Uterus (tissue), 3 donors: ENCODE measurements at regions not wholly inside any gene's neighbourhood (a gene's known extent, or its start where the extent isn't known, plus 50 kb on each side); places are given as distances from the start of the nearest gene placed in this dataset.

Experiments used
- DNase-seq, 2 donors: peaks; one replicate each; pipeline ENCODE4 v3.0.0-alpha.2; 2019 to 2020
- H3K27ac ChIP-seq, 2 donors: fragments of 200-600 bp; sonication (generic); 1 replicate in 1 of 2; 2 replicates in 1 of 2; pipeline ENCODE4 v1.5.1; 2016 to 2018
- H3K27me3 ChIP-seq, 2 donors: fragments of 200-600 bp; sonication (generic); one replicate each; pipeline ENCODE4 v1.5.1; 2018 to 2019; ENCODE audit warnings: control low read depth in 1 of 2
- H3K36me3 ChIP-seq, 2 donors: fragments of 200-600 bp; sonication (generic); one replicate each; pipeline ENCODE4 v1.5.1; 2019; ENCODE audit warnings: control low read depth in 1 of 2
- H3K4me1 ChIP-seq, 2 donors: fragments of 200-600 bp; sonication (generic); one replicate each; pipeline ENCODE4 v1.5.1; 2018 to 2019; ENCODE audit warnings: control low read depth in 1 of 2
- H3K4me3 ChIP-seq, 2 donors: fragments of 200-600 bp; sonication (generic); 1 replicate in 1 of 2; 2 replicates in 1 of 2; pipeline ENCODE4 v1.5.1; 2018 to 2019; ENCODE audit warnings: mild to moderate bottlenecking in 1 of 2
- H3K9me3 ChIP-seq, 2 donors: fragments of 200-600 bp; sonication (generic); one replicate each; pipeline ENCODE4 v1.5.1; 2019; ENCODE audit warnings: control low read depth in 1 of 2
- CTCF ChIP-seq, 4 experiments: fragments of 200-600 bp in 2 of 4; fragments of 450-650 bp in 2 of 4; sonication (generic) in 2 of 4; IDR thresholded peaks; one replicate each; pipeline ENCODE4 v1.5.1; 2016 to 2019; ENCODE audit warnings: antibody characterized with exemption in 4 of 4, mild to moderate bottlenecking in 2 of 4, moderate library complexity in 1 of 4
- POLR2A ChIP-seq, 2 donors: fragments of 450-650 bp; IDR thresholded peaks; one replicate each; pipeline ENCODE4 v1.6.1; 2016; ENCODE audit warnings: antibody characterized with exemption in 2 of 2, mild to moderate bottlenecking in 1 of 2, moderate library complexity in 1 of 2
- intact Hi-C: fragments of 100-400 bp; cut with DNase I; formaldehyde crosslinking; loops from one replicate; pipeline ENCODE4 v1.15.1; 2023; ENCODE audit warnings: low total_unique reads
- donor health status: DM: yes; HTN: yes; CAD: no.

GRCh38 chr12:61797266-61797665 lies 462.9 kb upstream of the USP15 start:
- Histone ChIP-seq H3K4me3 (no peak overlapping the region), H3K9me3 (peaks cover 0 to 2% of the 10 kb centered on the region in 2 donors), H3K4me1 (no peaks in the 10 kb centered on the region), H3K27ac (no peak overlapping the region), H3K36me3 (no peaks in the 10 kb centered on the region), H3K27me3 (no peaks in the 10 kb centered on the region)
- intact Hi-C loops = no loop called here
- DNase-seq = no peak
- TF ChIP-seq POLR2A (IDR thresholded peaks at IDR 0.05) (no peak), CTCF (IDR thresholded peaks at IDR 0.05) (no peak)

- intact Hi-C loops = no loop called here
- no peak for DNase-seq
- TF ChIP-seq POLR2A (IDR thresholded peaks at IDR 0.05) (no peak), CTCF (IDR thresholded peaks at IDR 0.05) (no peak)
- no peaks in the 10 kb centered on the region for H3K4me1 ChIP-seq
- no peak overlapping the region for H3K4me3 ChIP-seq
- no peak overlapping the region for H3K27ac ChIP-seq
- no peaks in the 10 kb centered on the region for H3K36me3 ChIP-seq
- H3K9me3 ChIP-seq = peaks cover 0 to 2% of the 10 kb centered on the region in 2 donors
- H3K27me3 ChIP-seq = no peaks in the 10 kb centered on the region
These were observed 461.4 kb upstream of the USP15 start for GRCh38 chr12:61798778-61799177.

GRCh38 chr12:61804301-61804700 lies 455.9 kb upstream of the USP15 start:
- Histone ChIP-seq H3K27me3 (no peaks in the 10 kb centered on the region), H3K4me3 (no peak overlapping the region), H3K36me3 (no peaks in the 10 kb centered on the region), H3K9me3 (no peaks in the 10 kb centered on the region), H3K27ac (no peak overlapping the region), H3K4me1 (no peaks in the 10 kb centered on the region)
- no peak for DNase-seq
- no peak for TF ChIP-seq POLR2A (IDR thresholded peaks at IDR 0.05)
- TF ChIP-seq CTCF (IDR thresholded peaks at IDR 0.05) = no peak
- intact Hi-C loops = no loop called here

- TF ChIP-seq CTCF (IDR thresholded peaks at IDR 0.05) (no peak), POLR2A (IDR thresholded peaks at IDR 0.05) (no peak)
- H3K4me3 ChIP-seq = no peak overlapping the region
- no peaks in the 10 kb centered on the region for H3K27me3 ChIP-seq
- H3K4me1 ChIP-seq = no peaks in the 10 kb centered on the region
- intact Hi-C loops = no loop called here
- H3K36me3 ChIP-seq = no peaks in the 10 kb centered on the region
- DNase-seq = no peak
- no peaks in the 10 kb centered on the region for H3K9me3 ChIP-seq
- no peak overlapping the region for H3K27ac ChIP-seq
These were observed 451.3 kb upstream of the USP15 start for GRCh38 chr12:61808856-61809255.

GRCh38 chr12:61810486-61810885 lies 449.7 kb upstream of the USP15 start:
- Histone ChIP-seq H3K4me1 (no peaks in the 10 kb centered on the region), H3K27ac (no peak overlapping the region), H3K36me3 (no peaks in the 10 kb centered on the region), H3K4me3 (no peak overlapping the region), H3K27me3 (no peaks in the 10 kb centered on the region), H3K9me3 (no peaks in the 10 kb centered on the region)
- no peak for DNase-seq
- TF ChIP-seq POLR2A (IDR thresholded peaks at IDR 0.05) (no peak), CTCF (IDR thresholded peaks at IDR 0.05) (no peak)
- intact Hi-C loops = no loop called here
